ENCODE measurements at regions not wholly inside any gene's neighbourhood (a gene's known extent, or its start where the extent isn't known, plus 50 kb on each side); places are given as distances from the start of the nearest gene placed in this dataset.
"Not testable (repeated sequence)": the region's sequence is repeated elsewhere in the genome, so short reads cannot be mapped to it uniquely, and the experiment has no call there.

DNA sequence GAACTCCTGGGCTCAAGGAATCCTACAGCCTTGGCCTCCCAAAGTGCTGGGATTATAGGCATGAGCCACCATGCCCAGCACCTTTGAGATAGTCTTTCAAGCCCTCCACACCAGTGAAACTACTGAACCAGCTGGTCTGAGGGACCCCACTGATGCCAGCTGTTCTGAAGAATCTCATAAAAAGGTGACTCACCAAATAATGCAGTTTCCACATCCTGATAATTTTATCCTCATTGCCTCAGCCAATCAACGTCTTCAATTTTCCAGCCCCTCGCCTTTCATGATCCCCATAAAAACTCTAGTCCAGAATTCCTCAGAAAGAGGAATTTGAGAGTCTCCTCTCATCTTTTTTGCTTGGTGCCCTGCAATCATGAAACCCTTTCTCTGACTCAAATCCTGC is 1691.6 kb upstream of the LRRTM3 start:
- no peak for DNase-seq (ENCODE audit: low spot score)
- in situ Hi-C loops (cut with HindIII; ENCODE audit: low sequenced_read_pairs) = no loop called here

- no peak for DNase-seq (ENCODE audit: low spot score)
- in situ Hi-C loops (cut with HindIII; ENCODE audit: low sequenced_read_pairs) = no loop called here
These were observed 1690.6 kb upstream of the LRRTM3 start for GRCh38 chr10:65235266-65235665.

- no peak for DNase-seq (ENCODE audit: low spot score)
- in situ Hi-C loops (cut with HindIII; ENCODE audit: low sequenced_read_pairs) = no loop called here
These were observed 1690.0 kb upstream of the LRRTM3 start for GRCh38 chr10:65235846-65236245.

- in situ Hi-C loops (cut with HindIII; ENCODE audit: low sequenced_read_pairs) = no loop called here
- DNase-seq (ENCODE audit: low spot score) = no peak
These were observed 1660.3 kb upstream of the LRRTM3 start for GRCh38 chr10:65265451-65265954.

GRCh38 chr10:65269551-65269950 is 1656.3 kb upstream of the LRRTM3 start:
- DNase-seq (ENCODE audit: low spot score); in situ Hi-C loops (cut with HindIII; ENCODE audit: low sequenced_read_pairs): not testable (repeated sequence)

DNA sequence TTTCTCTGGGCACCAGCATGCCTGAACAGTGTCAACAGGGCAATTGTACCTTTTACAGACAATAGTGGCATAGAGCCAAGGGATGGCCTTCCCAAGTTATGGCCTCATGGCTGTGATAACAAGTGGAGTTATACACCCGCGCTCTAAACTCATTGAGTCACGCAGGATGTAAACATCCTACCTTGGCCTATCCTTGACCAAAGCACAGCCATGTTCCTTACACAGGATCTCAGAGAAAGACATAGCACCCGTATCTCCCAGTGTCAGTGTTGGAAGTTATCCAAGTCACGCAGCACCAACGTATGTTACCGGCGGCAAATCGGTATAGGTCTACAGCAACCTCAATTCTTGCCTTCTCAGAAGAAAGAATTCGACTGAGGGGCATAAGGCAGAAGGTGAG is 1654.9 kb upstream of the LRRTM3 start:
- in situ Hi-C loops (cut with HindIII; ENCODE audit: low sequenced_read_pairs) = no loop called here
- no peak for DNase-seq (ENCODE audit: low spot score)

DNA sequence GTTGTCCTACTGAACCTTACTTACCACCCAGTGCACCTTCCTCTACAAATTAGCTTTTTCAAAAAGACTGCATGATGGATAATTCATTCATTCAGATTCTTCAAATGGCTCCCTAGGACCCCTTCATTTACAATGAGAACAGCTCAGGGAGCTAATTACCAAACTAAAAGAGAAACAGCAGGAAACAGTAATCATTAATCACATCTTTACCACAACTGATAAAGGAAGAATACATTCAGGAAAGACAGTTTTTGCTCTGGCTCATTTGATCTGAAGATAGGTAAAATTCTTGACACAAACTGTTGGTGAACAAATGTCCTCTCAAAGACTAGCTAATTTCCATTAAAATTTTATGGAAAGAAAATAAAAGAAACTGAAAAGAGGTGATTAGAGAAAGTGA is 1652.7 kb upstream of the LRRTM3 start:
- in situ Hi-C loops (cut with HindIII; ENCODE audit: low sequenced_read_pairs) = no loop called here
- DNase-seq (ENCODE audit: low spot score) = no peak

- in situ Hi-C loops (cut with HindIII; ENCODE audit: low sequenced_read_pairs) = no loop called here
- no peak for DNase-seq (ENCODE audit: low spot score)
These were observed 1650.5 kb upstream of the LRRTM3 start for GRCh38 chr10:65275296-65275695.

DNA sequence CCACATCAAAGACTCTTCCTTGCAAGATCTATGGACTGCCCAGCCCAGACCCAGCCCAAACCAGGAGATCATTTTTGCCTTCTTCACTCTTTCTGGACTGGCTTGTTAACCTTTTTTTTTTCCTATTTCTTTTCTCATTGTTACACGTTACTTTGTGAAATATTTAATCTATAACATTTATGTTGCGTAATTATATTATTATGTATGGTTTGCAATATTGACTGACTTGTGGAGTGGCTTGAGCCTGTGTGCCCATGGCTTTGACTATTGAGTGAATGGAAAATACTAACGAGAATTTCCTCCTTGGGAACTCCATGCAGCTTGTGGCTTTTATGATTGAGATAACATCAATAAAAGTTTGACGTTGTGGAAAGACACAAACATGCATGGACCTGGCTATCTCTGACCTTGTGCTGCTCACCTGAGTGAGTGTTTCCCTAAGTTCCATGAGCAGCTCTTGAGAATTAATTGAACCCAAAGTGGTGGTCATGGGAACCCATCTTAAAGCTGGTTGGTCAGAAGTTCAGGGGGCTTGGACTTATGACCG is 1641.3 kb upstream of the LRRTM3 start:
- in situ Hi-C loops (cut with HindIII; ENCODE audit: low sequenced_read_pairs) = no loop called here

DNA sequence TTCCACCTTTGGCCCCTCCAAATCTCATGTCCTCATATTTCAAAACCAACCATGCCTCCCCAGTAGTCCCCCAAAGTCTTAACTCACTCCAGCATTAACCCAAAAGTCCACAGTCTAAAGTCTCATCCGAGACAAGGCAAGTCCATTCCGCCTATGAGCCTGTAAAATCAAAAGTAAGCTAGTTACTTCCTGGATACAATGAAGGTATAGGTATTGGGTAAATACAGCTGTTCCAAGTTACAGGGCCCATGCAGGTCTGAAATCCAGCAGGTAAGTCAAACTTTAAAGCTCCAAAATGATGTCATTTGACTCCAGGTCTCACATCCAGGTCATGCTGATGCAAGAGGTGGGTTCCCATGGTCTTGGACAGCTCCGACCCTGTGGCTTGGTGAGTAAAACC is 1640.1 kb upstream of the LRRTM3 start:
- DNase-seq (ENCODE audit: low spot score); in situ Hi-C loops (cut with HindIII; ENCODE audit: low sequenced_read_pairs): not testable (repeated sequence)

More for the DNA sequence above, 1641.3 kb upstream of the LRRTM3 start:
- DNase-seq (ENCODE audit: low spot score) = no peak

GRCh38 chr10:65291286-65291685 is 1634.5 kb upstream of the LRRTM3 start:
- DNase-seq (ENCODE audit: low spot score) = no peak
- in situ Hi-C loops (cut with HindIII; ENCODE audit: low sequenced_read_pairs) = no loop called here

DNA sequence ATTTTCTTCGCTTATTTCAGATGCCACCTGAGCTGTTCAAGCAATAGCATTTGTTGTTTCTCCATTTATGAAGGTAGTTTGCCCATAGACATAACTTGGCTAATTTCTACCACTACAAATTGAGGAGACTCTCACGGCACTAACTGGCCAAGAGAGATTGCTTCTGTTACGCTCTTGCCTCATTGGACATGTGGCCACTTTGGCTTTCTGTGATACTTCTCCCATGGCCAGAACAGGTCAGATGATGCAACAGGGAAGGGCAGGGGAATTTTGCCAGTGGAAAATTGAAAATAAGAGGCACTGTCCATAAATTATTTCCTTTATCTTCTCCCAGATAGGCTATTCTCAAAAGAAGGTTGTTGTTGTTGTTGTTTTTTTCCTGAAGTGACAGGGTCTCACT is 1633.3 kb upstream of the LRRTM3 start:
- in situ Hi-C loops (cut with HindIII; ENCODE audit: low sequenced_read_pairs) = no loop called here
- DNase-seq (ENCODE audit: low spot score) = no peak

DNA sequence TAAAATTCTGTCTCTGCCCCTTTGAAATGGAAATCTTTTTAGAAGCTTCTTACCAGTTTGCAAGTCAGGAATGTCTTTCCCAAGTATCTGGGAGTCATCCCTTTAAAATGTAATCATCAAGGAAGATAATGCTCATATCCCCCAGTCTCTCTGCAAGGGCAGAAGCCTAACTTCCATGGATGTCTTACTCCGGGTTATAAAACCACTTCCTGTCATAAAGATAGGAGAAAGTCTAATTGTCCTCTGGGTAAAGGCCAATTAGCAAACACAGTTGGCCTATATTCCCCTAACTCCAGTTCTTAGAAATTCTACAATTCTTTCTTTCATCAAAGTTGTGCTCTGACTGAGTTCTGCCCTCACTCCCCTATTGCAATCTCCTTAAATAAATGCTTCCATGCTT is 1631.5 kb upstream of the LRRTM3 start:
- DNase-seq (ENCODE audit: low spot score) = no peak
- in situ Hi-C loops (cut with HindIII; ENCODE audit: low sequenced_read_pairs) = no loop called here

DNA sequence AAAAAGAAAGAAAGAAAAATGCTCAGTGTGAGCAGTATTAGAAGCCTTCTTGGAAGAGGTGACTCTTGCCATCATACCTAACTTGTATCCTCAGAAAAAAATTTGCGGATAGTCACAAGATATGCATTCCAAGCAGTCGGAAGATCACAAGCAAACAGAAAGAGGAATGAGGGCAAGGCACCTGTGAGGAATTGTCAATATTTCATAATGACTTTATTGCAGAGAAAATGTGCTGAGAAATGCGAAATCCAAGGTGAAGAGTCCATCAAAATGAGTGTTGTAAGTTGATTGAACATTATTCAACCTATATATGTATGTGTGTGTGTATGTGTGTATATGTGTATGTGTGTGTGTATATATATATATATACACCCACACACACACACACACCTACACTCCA is 1624.7 kb upstream of the LRRTM3 start:
- in situ Hi-C loops (cut with HindIII; ENCODE audit: low sequenced_read_pairs) = no loop called here
- DNase-seq (ENCODE audit: low spot score) = no peak

GRCh38 chr10:65306201-65306600 is 1619.6 kb upstream of the LRRTM3 start:
- no peak for DNase-seq (ENCODE audit: low spot score)
- in situ Hi-C loops (cut with HindIII; ENCODE audit: low sequenced_read_pairs) = no loop called here

- in situ Hi-C loops (cut with HindIII; ENCODE audit: low sequenced_read_pairs) = no loop called here
- no peak for DNase-seq (ENCODE audit: low spot score)
These were observed 1613.0 kb upstream of the LRRTM3 start for GRCh38 chr10:65312876-65313275.

- in situ Hi-C loops (cut with HindIII; ENCODE audit: low sequenced_read_pairs) = no loop called here
- DNase-seq (ENCODE audit: low spot score) = no peak
These were observed 1612.4 kb upstream of the LRRTM3 start for GRCh38 chr10:65313406-65313805.

DNA sequence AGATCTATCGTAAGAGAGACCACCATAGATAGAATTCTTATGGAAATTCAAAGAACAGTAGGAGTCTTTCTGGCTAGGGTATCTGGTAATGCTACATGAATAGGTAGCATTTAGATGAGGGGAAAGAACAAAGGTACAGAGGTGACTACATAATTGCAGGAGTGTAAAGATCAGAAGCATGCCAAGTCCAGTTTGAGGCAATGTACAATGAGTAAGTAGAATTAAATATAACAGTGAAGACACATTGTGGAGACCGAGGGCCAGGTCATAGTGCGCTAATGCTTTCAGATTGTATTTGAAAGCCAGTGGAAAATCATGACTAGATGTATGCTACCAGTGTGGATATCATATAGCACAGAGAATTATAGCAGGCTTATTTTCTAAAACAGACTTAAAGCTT is 1611.6 kb upstream of the LRRTM3 start:
- DNase-seq (ENCODE audit: low spot score) = no peak
- in situ Hi-C loops (cut with HindIII; ENCODE audit: low sequenced_read_pairs) = no loop called here

DNA sequence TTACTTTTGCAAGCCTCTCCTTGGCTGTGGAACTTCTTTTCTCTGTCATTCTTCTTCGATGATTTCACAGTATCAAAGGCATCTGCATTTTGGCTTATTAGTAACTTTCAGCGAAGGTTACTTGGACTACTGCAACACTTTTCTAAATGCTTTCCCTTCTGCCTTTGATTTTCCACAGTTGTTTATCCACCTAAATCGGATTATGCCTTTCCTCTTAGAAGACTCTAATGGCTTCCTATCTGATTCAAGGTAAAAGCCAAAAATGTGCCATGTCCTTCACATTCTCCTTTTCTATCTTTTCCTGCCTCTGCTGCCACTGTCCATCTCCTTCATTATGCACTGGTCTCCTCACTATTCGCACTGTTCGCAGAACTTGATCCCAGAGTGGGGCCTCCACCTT is 1606.3 kb upstream of the LRRTM3 start:
- in situ Hi-C loops (cut with HindIII; ENCODE audit: low sequenced_read_pairs) = no loop called here
- no peak for DNase-seq (ENCODE audit: low spot score)

GRCh38 chr10:65320236-65321026 is 1605.4 kb upstream of the LRRTM3 start:
- DNase-seq (ENCODE audit: low spot score) = no peak
- in situ Hi-C loops (cut with HindIII; ENCODE audit: low sequenced_read_pairs) = no loop called here

- no peak for DNase-seq (ENCODE audit: low spot score)
- in situ Hi-C loops (cut with HindIII; ENCODE audit: low sequenced_read_pairs) = no loop called here
These were observed 1602.0 kb upstream of the LRRTM3 start for GRCh38 chr10:65323802-65324201.

Data from G401 (cell line).